ENCODE measurements at regions not wholly inside any gene's neighbourhood (a gene's known extent, or its start where the extent isn't known, plus 50 kb on each side); places are given as distances from the start of the nearest gene placed in this dataset.

DNA sequence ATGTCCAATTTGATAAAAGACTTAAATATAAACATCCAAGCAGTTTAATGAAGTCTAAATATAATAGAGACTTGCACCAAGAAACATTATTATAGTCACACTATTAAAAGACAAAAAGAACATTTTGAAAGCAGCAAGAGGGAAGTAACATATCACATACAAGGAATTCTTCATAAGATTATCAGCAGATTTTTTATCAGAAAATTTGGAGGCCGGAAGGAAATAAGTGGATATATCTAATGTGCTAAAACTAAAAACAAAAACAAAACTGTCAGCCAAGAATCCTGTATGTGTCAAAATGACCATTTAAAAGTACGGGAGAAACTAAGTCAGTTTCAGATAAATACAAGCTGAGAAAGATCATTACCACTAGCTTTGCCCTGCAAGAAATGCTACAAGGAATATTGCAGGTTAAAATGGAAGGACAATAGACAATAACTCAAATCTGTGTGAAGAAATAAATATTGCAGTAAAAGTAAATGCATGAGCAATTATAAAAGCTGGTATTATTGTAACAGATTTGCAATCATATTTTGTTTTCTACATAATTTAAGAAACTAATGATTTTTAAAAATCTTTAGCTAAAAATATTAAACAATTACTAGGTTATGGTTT, 1665.9 kb upstream of the PCDH20 start:
- TF ChIP-seq, protein P1, sequence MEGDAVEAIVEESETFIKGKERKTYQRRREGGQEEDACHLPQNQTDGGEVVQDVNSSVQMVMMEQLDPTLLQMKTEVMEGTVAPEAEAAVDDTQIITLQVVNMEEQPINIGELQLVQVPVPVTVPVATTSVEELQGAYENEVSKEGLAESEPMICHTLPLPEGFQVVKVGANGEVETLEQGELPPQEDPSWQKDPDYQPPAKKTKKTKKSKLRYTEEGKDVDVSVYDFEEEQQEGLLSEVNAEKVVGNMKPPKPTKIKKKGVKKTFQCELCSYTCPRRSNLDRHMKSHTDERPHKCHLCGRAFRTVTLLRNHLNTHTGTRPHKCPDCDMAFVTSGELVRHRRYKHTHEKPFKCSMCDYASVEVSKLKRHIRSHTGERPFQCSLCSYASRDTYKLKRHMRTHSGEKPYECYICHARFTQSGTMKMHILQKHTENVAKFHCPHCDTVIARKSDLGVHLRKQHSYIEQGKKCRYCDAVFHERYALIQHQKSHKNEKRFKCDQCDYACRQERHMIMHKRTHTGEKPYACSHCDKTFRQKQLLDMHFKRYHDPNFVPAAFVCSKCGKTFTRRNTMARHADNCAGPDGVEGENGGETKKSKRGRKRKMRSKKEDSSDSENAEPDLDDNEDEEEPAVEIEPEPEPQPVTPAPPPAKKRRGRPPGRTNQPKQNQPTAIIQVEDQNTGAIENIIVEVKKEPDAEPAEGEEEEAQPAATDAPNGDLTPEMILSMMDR (IDR thresholded peaks at IDR 0.05): no peak
- no peak for TF ChIP-seq POLR2A (IDR thresholded peaks at IDR 0.05)
